HS-27A (cell line): ENCODE measurements at regions not wholly inside any gene's neighbourhood (a gene's known extent, or its start where the extent isn't known, plus 50 kb on each side); places are given as distances from the start of the nearest gene placed in this dataset.

ENCODE experiments used
- DNase-seq: peaks from one replicate; pipeline ENCODE4 v3.0.0-alpha.2; 2012; ENCODE audit warnings: low read depth, missing footprints

DNA sequence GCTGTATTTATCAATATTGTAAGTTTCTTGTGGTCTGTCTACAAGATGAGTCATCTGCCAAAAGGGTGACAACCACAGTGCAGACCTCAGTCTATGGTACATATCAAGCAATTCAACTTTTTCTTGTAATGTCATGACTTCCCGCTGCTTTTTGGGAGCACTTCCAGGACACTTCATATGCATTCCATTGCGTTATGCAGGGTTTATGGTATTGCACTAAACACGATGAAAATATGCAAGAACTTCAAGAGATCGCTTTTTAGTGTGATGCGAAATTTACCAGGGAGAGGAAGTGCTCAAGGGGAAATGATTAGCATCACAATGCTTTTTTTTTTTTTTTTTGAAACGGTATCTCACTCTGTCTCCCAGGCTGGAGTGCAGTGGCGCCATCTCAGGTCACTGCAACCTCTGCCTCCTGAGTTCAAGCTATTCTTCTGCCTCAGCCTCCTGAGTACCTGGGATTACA is 166.5 kb downstream of the TFAP2A start:
- DNase-seq: peak; percentile 71

- DNase-seq: peak; percentile 46
These were observed 177.4 kb downstream of the TFAP2A start for GRCh38 chr6:10237298-10238038.

DNA sequence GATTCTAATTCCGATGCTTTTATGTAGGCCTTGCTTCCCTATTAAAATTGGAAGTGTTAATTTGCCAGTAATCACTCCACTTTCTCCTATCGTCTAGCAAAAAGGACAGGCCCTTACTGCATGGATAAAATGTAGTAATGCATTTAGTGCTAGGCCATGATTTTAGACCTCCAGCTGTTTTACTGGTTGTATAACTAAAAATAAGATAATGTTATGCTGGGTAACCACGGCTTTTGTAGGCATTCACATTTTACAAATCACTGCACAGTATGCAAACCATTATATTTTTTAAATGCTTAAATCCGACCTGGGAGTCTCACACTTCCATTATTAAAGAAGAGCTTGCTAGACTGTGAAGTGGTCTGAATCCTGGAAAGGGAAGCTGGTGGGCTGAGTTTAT is 179.5 kb downstream of the TFAP2A start:
- no peak for DNase-seq

- no peak for DNase-seq
These were observed 184.3 kb downstream of the TFAP2A start for GRCh38 chr6:10230531-10230930.

DNA sequence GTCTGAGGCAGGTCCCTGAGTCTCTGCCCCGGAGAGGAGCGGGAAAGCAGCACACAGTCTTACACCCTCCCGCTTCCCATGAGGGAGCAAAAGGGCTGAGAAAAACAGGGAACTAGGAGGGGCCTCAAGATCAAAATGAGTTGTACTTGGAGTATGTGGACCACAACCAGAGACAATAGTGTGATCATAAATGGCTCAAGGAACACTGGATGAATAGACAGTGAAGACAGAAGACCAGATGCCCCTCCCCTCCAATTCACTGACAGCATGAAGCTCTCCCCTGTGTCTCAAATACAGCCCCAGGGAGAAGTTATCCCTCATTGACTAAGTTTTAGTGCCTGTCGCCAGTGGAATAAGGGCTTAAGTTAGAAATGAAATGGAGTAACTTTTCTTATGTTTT is 191.0 kb downstream of the TFAP2A start:
- DNase-seq: no peak

DNA sequence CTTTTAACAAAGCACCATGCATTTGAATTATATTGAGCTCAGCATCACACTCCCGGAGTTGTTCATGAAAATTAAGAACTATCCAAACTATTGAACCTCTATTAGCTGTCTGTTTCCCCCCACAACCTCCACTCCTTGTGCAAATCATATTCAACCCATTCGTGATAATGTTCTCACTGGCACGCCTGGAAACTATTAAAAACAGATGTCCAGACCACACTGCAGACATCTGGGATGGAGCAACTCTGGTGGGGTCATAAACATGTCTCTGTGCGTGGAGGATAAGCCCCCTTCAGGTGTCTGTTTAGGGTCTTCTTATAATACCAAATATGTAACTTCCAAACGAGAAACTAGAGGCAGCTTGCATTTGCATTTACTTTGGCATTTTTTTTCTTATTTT is 193.7 kb downstream of the TFAP2A start:
- DNase-seq: no peak

DNA sequence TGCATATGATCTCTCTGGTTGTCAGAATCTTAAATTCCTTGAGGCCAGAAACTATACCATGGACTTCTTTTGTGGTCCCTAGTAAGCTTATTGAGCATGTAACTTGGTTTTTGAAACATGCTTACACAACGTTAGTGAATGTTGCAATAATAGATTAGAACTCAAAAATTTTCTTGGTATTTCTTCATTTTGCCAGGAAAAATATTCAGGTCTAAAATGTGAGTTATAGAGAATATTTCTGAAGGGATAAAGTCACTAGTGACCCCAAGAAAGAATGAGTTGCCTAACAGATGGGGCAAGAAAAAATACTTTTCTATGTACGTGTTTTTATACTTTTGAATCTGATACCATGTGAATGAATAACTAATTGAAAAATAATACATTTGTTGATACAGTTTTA is 195.4 kb downstream of the TFAP2A start:
- DNase-seq: no peak

- no peak for DNase-seq
These were observed 197.8 kb downstream of the TFAP2A start for GRCh38 chr6:10217111-10217510.

GRCh38 chr6:10215326-10216110 is 199.4 kb downstream of the TFAP2A start:
- DNase-seq: no peak

- peak; percentile 45 for DNase-seq
These were observed 204.8 kb downstream of the TFAP2A start for GRCh38 chr6:10210052-10210451.

DNA sequence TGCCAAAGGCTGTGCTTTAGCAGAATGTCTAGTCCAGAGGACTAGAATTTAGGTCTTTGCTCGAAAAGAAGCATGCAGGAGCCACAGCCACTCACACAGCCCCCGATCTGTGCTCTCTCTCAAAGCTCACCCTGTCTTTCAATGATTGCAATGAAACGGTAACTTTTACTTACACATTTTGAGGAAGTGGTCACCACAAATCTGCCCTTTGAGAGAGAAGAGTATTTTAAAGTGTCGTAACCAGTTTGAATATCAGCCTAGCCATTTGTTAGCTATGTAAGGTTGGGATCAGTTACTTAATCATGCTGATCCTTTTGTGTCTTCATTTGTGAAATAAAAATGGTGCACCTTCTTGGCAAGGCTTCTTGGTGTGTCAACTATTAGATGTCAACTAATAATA is 209.0 kb downstream of the TFAP2A start:
- no peak for DNase-seq

DNA sequence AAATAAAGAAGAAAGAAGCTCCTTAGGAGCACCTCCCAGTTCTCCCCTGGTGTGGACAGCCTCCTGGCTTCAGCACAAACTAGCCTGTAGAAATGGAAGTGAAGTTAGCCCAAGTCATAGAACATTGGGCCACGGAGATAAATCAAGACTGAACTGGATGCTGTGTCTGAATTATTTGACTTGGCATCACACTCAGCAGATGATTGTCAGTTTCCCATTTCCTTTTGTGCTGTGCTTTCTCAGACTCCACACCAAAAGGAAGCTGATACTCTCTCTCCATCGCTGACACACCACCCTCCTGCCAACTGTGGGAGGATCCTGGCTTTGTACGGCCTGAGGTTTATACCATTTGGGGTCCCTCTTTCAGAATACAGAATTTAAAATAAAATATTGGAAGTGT is 209.8 kb downstream of the TFAP2A start:
- DNase-seq: no peak

- DNase-seq: no peak
These were observed 211.2 kb downstream of the TFAP2A start for GRCh38 chr6:10203651-10204050.

DNA sequence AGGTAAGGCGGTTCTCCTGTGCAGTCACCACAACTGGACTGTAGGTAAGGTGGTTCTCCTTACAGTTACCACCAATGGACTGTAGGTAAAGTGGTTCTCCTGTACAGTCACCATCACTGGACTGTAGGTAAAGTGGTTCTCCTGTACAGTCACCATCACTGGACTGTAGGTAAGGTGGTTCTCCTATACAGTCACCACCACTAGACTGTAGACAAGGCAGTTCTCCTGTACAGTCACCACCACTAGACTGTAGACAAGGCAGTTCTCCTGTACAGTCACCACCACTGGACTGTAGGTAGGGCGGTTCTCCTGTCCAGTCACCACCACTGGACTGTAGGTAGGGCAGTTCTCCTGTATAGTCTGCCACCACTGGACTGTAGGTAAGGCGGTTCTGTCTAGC is 212.3 kb downstream of the TFAP2A start:
- no peak for DNase-seq

DNA sequence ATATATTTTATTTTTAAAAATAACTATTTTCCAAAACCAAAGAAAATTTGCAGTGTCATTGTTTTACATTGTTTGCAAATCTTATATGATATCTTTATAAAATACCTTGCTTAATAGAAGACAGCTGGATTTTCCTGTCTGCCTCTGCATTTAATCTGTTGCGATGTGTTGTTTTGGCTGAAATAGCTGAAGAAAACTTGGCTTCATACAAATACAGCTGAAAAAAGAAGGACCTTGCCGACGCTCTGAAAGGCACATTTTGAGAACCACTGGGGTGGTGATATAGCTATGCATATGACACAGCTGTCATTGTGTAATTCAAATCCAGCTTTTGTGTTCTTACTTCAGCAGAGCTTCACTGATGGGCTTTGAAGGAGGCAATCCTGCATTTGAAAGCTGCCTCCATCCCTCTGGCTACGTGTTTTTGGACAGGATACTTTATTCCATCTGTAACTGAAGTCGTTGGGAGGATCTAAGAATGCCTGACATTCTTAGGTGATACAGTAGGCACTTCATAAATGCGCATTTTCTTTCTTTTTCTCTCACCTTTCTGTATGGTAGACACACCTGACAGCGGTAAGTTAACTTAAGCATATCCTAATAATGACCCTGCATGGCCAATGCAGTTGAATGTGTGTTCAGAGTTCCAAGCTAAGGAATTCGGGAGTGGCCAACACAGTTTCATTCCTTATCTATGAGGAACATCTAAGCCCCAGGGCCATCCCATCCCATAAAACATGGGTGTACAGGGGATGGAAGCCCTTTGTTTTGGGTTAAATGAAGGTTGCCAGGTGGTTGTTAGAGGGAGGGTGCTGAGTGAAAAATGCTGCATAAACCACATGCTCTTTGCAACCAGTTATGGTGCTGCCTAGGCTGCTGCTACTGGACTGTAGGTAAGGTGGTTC is 213.0 kb downstream of the TFAP2A start:
- DNase-seq: no peak

DNA sequence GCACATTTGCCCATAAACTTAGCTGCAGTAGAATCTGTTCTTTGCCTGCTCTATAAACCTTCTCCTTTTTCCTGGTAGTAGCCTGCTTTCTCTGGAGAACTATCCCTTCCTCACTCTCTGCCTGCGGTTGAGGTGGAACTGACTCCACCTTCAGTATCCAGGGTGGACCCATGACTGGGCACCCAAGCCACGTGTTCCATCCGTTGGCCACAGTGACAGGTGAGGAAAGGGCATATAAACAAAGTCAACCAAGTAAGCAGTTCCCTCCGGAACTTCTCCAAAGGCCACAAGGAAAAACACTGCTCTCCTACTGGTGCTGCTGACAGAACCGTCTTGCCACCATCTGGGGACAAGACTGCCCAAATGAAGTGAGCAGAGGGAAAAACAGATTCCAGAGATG is 218.8 kb downstream of the TFAP2A start:
- no peak for DNase-seq

DNA sequence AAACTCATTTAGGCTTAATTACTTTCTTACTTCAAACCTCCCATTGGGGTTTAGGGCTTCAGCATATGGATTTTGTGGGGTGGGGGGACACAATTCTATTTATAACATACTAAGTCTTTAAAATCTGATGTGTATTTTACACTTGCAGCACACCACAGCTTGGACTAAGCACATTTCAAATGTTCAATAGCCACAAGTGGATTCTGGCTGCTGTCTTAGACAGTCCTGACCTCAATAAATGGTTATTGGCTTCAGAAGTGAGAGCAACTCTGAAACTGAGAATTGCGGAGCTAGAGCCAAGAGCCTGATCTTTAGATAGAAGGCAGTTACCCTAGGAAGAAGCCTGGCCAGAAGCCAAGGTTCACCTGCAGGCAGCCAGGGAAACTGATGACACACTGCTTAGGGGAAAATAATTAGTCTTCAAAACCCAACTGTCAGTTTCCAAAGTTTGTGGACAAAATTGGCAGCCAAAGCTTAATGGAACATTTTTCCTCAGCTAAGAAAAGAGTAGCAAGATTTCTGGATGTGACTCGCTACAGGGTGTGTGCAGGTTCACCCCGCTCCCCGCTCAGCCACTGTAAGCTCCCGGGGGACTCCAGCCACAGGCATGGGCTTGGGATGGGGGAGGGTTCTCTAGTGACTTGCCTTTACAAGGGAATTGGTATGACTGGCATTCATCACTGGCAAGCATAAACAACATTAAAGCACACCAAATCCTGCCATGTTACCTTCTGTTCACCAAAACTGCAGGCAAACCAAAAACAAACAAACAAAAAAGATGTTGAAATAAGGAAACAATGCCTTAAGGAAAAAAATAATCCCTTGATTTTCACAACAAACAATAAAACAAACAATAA is 219.8 kb downstream of the TFAP2A start:
- peak; percentile 9 for DNase-seq

GRCh38 chr6:10193321-10193720 is 221.6 kb downstream of the TFAP2A start:
- no peak for DNase-seq

DNA sequence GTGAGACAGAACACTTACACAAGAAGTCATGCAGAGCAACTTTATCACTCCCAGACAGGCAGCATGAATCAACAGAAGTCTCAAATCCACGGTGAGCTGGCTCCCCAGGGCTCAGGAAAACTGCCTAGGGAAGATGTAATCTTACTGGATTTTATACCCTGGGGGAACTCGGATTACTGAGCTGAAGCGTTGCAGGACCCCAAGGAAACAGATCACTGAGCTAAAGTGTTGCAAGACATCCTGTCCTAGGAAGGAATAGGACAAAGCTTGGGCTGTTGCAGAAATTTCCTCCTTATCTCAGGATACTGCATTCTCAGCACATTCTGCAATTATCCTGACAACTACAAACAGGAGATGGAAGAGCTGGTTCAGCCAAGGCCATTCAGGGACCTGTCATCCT is 224.8 kb downstream of the TFAP2A start:
- no peak for DNase-seq

DNA sequence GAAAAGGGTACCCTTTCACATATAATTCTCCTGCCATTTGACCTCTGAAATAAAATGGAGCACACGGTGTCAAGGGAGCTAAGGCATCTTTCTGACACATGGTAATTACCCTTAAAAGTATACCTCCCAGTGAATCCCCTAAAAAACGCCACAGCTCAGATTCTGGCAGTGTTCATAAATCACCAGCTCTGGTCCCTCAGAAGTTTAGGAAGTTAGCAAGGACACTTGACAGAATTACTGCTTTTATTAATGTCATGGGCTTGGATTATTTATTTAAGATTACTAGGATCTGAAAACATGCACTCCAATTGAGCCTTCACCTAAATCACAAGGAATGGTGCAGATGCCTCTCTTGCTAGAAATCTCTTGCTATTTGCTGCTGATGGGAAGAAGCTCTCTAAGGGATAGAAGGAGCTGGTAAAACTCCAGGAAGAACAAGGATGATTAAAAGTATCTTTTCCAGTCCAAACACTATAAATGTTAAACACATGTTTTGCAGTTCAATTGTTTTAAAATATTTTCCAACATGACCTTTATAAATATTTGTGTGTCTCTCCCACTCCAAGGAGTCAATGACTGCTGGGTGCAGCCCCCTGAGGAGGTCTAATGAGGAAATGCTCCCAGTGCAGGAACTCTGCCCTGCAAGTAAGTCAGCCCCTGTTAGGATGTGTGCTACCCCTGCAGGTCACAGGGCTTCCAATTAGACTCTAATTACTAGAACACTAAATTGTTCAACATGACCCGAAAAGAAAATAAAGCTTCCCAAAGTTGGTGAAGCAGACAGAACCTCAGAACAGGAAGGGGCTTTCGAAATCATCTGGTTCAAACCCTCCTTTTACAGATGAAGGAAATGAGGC is 230.3 kb downstream of the TFAP2A start:
- DNase-seq: no peak
